Fibroblast of peridontal ligament (primary cell): ENCODE measurements at regions not wholly inside any gene's neighbourhood (a gene's known extent, or its start where the extent isn't known, plus 50 kb on each side); places are given as distances from the start of the nearest gene placed in this dataset.

Experiments
- DNase-seq: peaks from one replicate; pipeline ENCODE4 v3.0.0-alpha.2; 2010; ENCODE audit errors: extremely low read depth

GRCh38 chr1:198032668-198033067, 115.5 kb downstream of the LHX9 start:
- no peak for DNase-seq

GRCh38 chr1:198040880-198041279, 115.9 kb upstream of the NEK7 start:
- DNase-seq = no peak

GRCh38 chr1:198042168-198042567, 114.6 kb upstream of the NEK7 start:
- DNase-seq = peak; percentile 24

DNA sequence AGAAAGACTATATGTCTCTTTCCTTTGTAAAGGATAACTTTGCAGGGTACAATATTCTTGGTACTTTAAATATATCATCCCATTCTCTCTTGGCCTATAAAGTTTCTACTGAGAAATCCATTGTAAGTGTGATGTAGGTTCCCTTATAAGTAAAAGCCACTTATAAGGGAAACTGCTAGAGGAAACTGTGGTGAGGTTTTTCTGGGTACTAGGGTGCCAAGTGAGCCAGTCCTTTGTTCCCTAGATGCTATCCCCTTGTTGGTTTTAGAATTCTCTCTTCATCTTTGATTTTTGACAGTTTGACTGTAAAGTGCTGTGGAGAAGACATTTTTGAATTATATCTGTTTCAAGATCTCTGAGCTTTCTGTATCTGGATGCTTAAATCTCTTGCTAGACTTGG, 108.9 kb upstream of the NEK7 start:
- DNase-seq = no peak

GRCh38 chr1:198054510-198054909, 102.3 kb upstream of the NEK7 start:
- no peak for DNase-seq

GRCh38 chr1:198056255-198056654, 100.5 kb upstream of the NEK7 start:
- DNase-seq = no peak

GRCh38 chr1:198064181-198064580, 92.6 kb upstream of the NEK7 start:
- DNase-seq = no peak

GRCh38 chr1:198068285-198068684, 88.5 kb upstream of the NEK7 start:
- peak; percentile 40 for DNase-seq

DNA sequence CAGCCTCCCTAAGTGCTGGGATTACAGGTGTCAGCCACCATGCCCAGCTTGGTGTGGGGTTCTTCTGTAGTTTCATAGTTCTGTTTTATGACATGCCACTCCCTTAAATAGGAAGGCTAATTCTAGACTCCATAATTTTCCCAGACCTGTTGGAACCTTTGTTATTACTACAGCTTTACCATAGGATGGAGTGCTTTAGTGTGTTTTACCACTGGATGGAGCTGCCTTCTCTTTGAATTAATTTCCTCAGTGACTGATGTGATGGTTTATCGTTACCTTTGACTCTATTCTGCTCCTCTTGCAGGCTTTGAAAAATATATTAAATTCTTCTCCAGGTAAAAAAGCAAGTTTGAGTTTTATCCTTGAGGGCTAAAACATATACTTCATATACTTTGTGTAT, 84.6 kb upstream of the NEK7 start:
- DNase-seq = peak; percentile 23

DNA sequence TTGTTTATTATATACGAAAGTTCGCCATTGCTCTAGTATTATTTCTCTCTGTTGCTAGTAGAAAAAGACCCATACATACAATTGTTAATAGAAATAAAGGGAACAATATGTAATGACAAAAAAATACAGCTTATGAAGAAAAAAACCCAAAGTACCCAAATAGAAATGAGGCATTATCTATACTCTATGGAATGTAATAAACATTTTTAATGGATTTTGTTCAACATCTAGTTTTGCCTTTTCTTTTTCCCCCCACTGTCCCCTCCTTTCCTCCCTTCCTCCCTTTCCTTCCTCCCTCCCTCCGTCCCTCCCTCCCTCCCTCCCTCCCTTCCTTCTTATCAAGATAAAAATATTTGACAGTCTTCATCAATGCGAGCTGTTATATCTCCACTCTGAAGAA, 81.5 kb upstream of the NEK7 start:
- DNase-seq = no peak

GRCh38 chr1:198079432-198079951, 77.3 kb upstream of the NEK7 start:
- DNase-seq = no peak

- DNase-seq = no peak
These were observed 74.2 kb upstream of the NEK7 start for GRCh38 chr1:198082576-198082975.

DNA sequence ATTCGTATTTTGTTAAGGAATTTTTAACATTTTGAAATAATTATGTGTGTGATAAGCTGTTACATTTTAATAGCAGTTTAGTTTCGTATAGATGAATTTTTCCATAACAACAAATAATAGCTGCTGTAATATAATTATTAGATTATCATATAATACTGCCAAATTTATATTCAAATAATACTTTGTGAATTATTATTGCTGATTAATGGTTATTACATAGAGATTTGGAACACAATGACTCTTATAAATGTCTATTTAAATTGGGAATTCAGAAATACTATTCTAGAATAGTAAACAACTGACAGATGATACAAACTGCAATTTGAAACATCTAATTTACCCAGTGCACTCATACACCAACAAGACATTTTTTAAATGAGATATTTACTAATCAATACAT, 73.2 kb upstream of the NEK7 start:
- DNase-seq = no peak

- DNase-seq = no peak
These were observed 72.4 kb upstream of the NEK7 start for GRCh38 chr1:198084241-198084908.

DNA sequence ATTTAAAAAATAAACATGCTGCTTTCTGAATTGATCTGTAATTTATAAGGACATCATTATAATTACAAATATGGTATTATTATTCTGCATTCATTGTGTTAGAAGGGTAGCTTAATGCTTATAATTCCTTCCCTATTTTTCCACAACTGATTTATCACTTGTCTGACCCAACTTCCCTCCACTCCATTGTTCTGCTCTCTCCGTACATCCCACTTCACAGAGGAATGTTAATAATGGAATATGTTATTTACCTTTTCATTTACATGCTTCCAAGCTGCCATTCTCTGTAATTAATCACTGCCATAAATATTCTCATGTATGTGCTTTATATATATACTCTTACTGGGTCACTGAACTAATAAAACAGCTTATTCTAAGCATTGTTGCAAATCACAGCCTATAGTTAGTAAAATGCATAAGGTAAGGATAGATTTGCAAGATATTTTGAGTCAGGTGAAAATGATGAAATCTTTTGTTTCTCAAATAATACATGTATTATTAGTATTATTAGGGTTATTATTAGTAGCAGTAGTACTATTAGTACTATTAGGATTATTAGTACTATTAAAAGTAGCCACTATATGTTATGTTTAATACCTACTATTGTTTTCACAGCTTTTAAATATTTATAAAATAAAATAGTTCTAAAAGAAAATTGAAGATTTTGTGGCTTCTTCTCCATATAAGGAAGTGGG, 70.6 kb upstream of the NEK7 start:
- DNase-seq = no peak

DNA sequence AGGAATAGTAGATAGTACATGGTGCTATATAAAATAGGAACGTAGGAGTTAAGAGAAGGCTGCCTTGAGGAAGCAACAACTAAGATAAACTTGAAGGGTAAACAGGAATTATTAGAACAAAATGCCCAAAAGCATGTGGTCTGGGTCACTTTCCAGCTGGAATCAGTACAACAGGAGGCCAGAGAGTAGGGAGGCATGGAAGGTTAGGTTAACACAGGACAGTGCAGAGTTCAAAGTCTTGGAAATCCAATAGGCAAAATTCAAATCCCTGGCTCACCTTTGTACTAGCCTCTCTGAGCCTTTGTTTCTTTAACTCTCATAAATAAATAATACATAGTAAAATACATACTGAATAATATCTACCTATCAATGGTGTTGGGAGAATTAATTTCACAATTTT, 69.0 kb upstream of the NEK7 start:
- no peak for DNase-seq

DNA sequence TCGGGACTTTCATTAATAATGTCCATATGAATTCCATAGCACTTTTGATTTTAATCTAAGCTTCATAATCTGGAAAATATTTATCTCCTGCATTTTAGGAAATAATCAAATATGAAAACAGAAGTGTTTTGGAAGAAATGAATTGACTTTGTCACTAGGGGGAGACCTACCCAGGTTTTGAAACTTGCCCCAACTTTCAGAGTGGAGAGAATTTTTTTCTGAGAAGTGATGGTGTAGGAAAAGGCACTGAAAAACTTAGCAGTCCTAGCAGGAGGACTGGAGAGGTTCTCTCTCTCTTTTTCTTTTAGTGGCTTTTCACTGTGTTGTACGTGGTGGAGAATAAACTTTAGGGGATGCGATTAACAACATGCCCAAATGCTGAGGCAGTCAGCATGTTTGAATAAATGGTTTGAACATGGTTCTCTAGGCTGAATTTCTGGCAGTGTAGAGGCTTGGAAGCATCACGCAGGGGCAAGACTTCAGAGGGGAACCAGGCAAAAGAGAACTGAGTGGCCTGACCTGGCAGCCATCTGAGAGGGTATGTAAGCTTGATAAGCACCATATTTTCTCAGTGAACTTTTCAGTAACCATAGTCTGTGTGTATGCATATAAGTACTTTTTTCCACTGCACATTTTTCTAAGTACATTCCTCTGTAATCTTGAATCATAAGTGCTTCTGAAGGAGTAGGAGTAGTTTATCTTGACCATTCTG, 68.3 kb upstream of the NEK7 start:
- DNase-seq = peak; percentile 83

DNA sequence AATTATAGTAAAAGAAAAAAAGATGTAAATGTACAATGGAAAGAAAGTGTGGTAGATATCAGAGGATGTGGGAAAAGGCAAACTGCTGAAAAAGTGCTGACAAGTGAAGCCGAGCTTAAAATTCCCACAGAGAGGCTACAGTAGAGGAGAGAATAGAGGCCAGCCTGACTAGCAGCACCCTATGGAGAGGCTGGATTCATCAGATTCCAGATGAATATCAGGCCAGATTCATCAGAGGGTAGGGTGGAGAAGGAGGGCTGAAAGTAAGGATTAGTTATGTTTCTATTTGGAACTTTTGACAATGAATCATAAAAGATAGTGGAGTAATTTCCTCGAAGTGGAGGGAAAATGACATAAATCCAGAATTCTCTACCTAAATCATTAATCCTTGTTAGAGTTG, 60.4 kb upstream of the NEK7 start:
- DNase-seq = no peak

DNA sequence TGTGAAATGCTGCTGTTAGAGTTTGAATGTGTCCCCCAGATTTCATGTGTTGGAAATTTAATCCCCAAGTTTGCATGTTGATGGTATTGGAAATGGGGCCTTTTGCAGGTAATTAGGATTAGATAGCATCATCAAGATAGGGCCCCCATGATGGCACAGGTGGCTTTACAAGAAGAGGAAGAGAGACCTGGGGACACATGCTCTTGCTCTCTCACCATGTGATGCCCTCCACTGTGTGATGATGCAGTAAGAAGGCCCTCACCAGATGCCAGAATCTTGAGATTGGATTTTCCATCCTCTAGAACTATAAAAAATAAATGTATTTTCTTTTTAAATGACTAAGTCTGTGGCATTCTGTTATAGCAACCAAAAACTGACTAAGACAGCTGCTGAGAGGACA, 57.0 kb upstream of the NEK7 start:
- no peak for DNase-seq

- DNase-seq = no peak
These were observed 54.9 kb upstream of the NEK7 start for GRCh38 chr1:198101716-198102453.

GRCh38 chr1:198102454-198102827, 54.4 kb upstream of the NEK7 start:
- peak; percentile 68 for DNase-seq

DNA sequence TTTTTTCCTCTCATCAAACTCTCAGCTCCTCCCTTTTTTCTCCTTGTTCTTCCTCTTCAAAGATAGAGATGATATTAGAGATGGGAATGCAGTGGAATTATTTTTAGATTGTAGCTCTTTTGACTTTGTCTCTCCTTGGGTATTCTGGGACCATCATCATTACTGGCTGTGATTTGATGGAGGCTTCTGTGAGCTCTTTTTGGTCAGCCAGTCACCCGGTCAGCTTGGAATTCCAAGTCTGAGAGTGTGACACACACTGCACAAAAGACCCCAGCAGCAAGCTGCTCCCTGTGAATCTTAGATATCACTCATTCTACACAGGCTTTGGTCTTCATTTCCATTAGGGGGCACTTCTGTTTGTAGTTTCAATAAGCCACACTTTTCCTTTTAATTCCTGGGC, 51.6 kb upstream of the NEK7 start:
- DNase-seq = no peak
